ENCODE measurements at regions not wholly inside any gene's neighbourhood (a gene's known extent, or its start where the extent isn't known, plus 50 kb on each side); places are given as distances from the start of the nearest gene placed in this dataset.

DNA sequence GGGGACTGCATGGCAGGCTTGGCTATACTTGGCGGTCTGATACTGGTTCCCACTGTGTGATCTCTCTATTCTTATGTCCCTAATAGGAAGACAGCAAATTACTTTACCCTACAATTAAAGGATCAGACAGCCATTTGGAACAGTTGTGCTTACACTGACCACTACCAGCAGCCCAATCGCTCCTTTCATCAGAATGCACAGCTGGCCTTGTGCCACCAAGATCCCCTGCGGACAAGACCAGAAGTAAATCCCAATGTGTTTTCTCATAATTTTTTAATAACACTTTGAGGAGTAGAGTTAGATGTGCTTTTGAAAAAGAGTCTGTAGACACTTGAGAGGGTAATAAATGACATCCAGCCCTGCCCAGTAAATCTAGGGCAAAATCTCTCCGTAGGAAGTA, 297.2 kb upstream of the ZNF32 start:
- Mint-ChIP-seq H3K9me3 (ENCODE audit: unreplicated experiment) (no peaks in the 10 kb centered on the region), H3K4me1 (ENCODE audit: low read depth, unreplicated experiment) (no peaks in the 10 kb centered on the region), H3K27me3 (ENCODE audit: insufficient read depth, unreplicated experiment) (peaks cover 4% of the 10 kb centered on the region), H3K27ac (ENCODE audit: unreplicated experiment) (no peak overlapping the region), H3K36me3 (ENCODE audit: insufficient read depth, unreplicated experiment) (no peaks in the 10 kb centered on the region), H3K4me3 (ENCODE audit: unreplicated experiment) (no peak overlapping the region)
- intact Hi-C loops (cut with micrococcal nuclease; ENCODE audit: unreplicated experiment) = no loop called here
- CTCF ChIA-PET = no interaction called here
- POLR2A ChIA-PET = no interaction called here
- Histone ChIP-seq H3K9me3 (peaks cover 3% of the 10 kb centered on the region; the same call in 1 of the 2 replicates), H3K4me3 (ENCODE audit: low read depth, low read length) (no peak overlapping the region), H3K4me1 (no peaks in the 10 kb centered on the region), H3K36me3 (ENCODE audit: control insufficient read depth, insufficient read depth, low read length) (no peaks in the 10 kb centered on the region), H3K27me3 (replicated peaks; ENCODE audit: control insufficient read depth, insufficient read depth, low read length) (no peaks in the 10 kb centered on the region)
- DNase-seq = no peak
- no TSS peak for BruUV-seq (replicated peaks)
- TF ChIP-seq CTCF (IDR thresholded peaks at IDR 0.05; ENCODE audit: insufficient read depth in 1 of 2, low read depth in 1 of 2, low read length in 1 of 2, severe bottlenecking in 1 of 2, unreplicated experiment in 1 of 2) = no peak

DNA sequence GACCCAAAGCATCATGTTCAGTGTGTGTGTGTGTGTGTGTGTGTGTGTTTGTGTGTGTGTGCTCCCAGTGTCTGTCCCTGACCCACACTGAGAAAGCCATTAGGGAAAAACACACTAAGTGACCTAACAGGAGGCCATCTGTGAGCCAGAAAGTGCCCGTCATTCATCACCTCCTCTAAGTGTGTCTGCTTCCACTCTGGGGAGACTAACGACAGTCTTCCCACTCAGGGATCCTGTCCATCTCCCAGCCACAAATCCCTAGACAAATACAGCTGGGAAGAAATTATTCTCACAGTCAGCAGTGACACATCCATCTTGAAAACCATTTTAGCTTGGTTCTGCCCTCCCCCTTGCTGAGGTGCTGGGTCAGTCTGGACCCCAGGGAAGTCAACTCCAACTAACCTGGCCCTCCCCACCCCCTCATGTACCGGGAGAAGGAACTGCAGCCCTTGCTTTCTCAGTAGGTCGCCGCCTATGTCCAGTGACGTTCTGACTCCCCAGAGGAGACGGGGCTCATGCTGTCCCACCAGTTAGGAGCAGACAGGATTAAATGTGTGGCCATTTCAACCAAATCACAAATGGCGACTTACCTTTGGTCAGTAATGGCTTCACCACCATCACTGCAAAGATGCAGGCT, 296.5 kb upstream of the ZNF32 start:
- no TSS peak for BruUV-seq (replicated peaks)
- POLR2A ChIA-PET = no interaction called here
- no peaks in the 10 kb centered on the region for H3K36me3 ChIP-seq (ENCODE audit: control insufficient read depth, insufficient read depth, low read length)
- Mint-ChIP-seq H3K4me1 (ENCODE audit: low read depth, unreplicated experiment) (no peaks in the 10 kb centered on the region), H3K27me3 (ENCODE audit: insufficient read depth, unreplicated experiment) (peaks cover 4% of the 10 kb centered on the region), H3K36me3 (ENCODE audit: insufficient read depth, unreplicated experiment) (no peaks in the 10 kb centered on the region), H3K9me3 (ENCODE audit: unreplicated experiment) (no peaks in the 10 kb centered on the region), H3K4me3 (ENCODE audit: unreplicated experiment) (no peak overlapping the region), H3K27ac (ENCODE audit: unreplicated experiment) (no peak overlapping the region)
- TF ChIP-seq CTCF (IDR thresholded peaks at IDR 0.05; ENCODE audit: insufficient read depth in 1 of 2, low read depth in 1 of 2, low read length in 1 of 2, severe bottlenecking in 1 of 2, unreplicated experiment in 1 of 2) = no peak
- peaks cover 3% of the 10 kb centered on the region; the same call in 1 of the 2 replicates for H3K9me3 ChIP-seq
- no peaks in the 10 kb centered on the region for H3K4me1 ChIP-seq
- H3K4me3 ChIP-seq (ENCODE audit: low read depth, low read length) = no peak overlapping the region
- DNase-seq = peak in 1 of 2 experiments; percentile 16
- intact Hi-C loops (cut with micrococcal nuclease; ENCODE audit: unreplicated experiment) = no loop called here
- no peaks in the 10 kb centered on the region for H3K27me3 ChIP-seq (replicated peaks; ENCODE audit: control insufficient read depth, insufficient read depth, low read length)
- CTCF ChIA-PET = no interaction called here

GRCh38 chr10:43944381-43945093, 295.9 kb upstream of the ZNF32 start:
- Mint-ChIP-seq H3K4me3 (ENCODE audit: unreplicated experiment) (no peak overlapping the region), H3K9me3 (ENCODE audit: unreplicated experiment) (no peaks in the 10 kb centered on the region), H3K27ac (ENCODE audit: unreplicated experiment) (no peak overlapping the region), H3K4me1 (ENCODE audit: low read depth, unreplicated experiment) (no peaks in the 10 kb centered on the region), H3K27me3 (ENCODE audit: insufficient read depth, unreplicated experiment) (peaks cover 4% of the 10 kb centered on the region), H3K36me3 (ENCODE audit: insufficient read depth, unreplicated experiment) (no peaks in the 10 kb centered on the region)
- Histone ChIP-seq H3K4me3 (ENCODE audit: low read depth, low read length) (no peak overlapping the region), H3K4me1 (no peaks in the 10 kb centered on the region), H3K9me3 (peaks cover 3% of the 10 kb centered on the region; the same call in 1 of the 2 replicates), H3K36me3 (ENCODE audit: control insufficient read depth, insufficient read depth, low read length) (no peaks in the 10 kb centered on the region), H3K27me3 (replicated peaks; ENCODE audit: control insufficient read depth, insufficient read depth, low read length) (no peaks in the 10 kb centered on the region)
- DNase-seq = peak in 1 of 2 experiments; percentile 19
- intact Hi-C loops (cut with micrococcal nuclease; ENCODE audit: unreplicated experiment) = no loop called here
- CTCF ChIA-PET = no interaction called here
- TF ChIP-seq CTCF (IDR thresholded peaks at IDR 0.05; ENCODE audit: insufficient read depth in 1 of 2, low read depth in 1 of 2, low read length in 1 of 2, severe bottlenecking in 1 of 2, unreplicated experiment in 1 of 2) = no peak
- POLR2A ChIA-PET = no interaction called here
- no TSS peak for BruUV-seq (replicated peaks)
